ENCODE measurements at regions not wholly inside any gene's neighbourhood (a gene's known extent, or its start where the extent isn't known, plus 50 kb on each side); places are given as distances from the start of the nearest gene placed in this dataset.
"Not testable (repeated sequence)": the region's sequence is repeated elsewhere in the genome, so short reads cannot be mapped to it uniquely, and the experiment has no call there.

- DNase-seq: no peak
Observed at GRCh38 chr4:163077680-163078079, 89.0 kb downstream of the NAF1 start.

- no peak for DNase-seq
Observed at GRCh38 chr4:163072222-163072621, 94.5 kb downstream of the NAF1 start.

GRCh38 chr4:163071308-163071707 lies 95.4 kb downstream of the NAF1 start:
- no peak for DNase-seq

- no peak for DNase-seq
Observed at GRCh38 chr4:163070023-163070422, 96.7 kb downstream of the NAF1 start.

- no peak for DNase-seq
Observed at GRCh38 chr4:163063891-163064290, 102.8 kb downstream of the NAF1 start.

GRCh38 chr4:163048447-163048846 lies 118.2 kb downstream of the NAF1 start:
- DNase-seq: no peak

- DNase-seq: no peak
Observed at GRCh38 chr4:163042306-163042705, 124.4 kb downstream of the NAF1 start.

GRCh38 chr4:163017135-163017534 lies 149.6 kb downstream of the NAF1 start:
- DNase-seq: no peak

GRCh38 chr4:163012816-163013215 lies 153.9 kb downstream of the NAF1 start:
- no peak for DNase-seq

- DNase-seq: no peak
Observed at GRCh38 chr4:163003979-163004378, 162.7 kb downstream of the NAF1 start.

- DNase-seq: no peak
Observed at GRCh38 chr4:162988530-162988929, 178.2 kb downstream of the NAF1 start.

GRCh38 chr4:162985131-162985530 lies 181.6 kb downstream of the NAF1 start:
- no peak for DNase-seq

- DNase-seq: no peak
Observed at GRCh38 chr4:162984621-162985020, 182.1 kb downstream of the NAF1 start.

- no peak for DNase-seq
Observed at GRCh38 chr4:162981823-162982222, 184.9 kb downstream of the NAF1 start.

- no peak for DNase-seq
Observed at GRCh38 chr4:162978398-162978797, 188.3 kb downstream of the NAF1 start.

- no peak for DNase-seq
Observed at GRCh38 chr4:162977788-162978187, 188.9 kb downstream of the NAF1 start.

- no peak for DNase-seq
Observed at GRCh38 chr4:162972661-162973330, 193.9 kb downstream of the NAF1 start.

GRCh38 chr4:162969194-162969593 lies 197.5 kb downstream of the NAF1 start:
- DNase-seq: no peak

- not testable (repeated sequence) for DNase-seq
Observed at GRCh38 chr4:162965978-162966377, 200.7 kb downstream of the NAF1 start.

GRCh38 chr4:162959046-162959445 lies 207.6 kb downstream of the NAF1 start:
- DNase-seq: no peak

GRCh38 chr4:162957521-162958143 lies 209.1 kb downstream of the NAF1 start:
- DNase-seq: no peak

GRCh38 chr4:162954976-162955375 lies 211.7 kb downstream of the NAF1 start:
- no peak for DNase-seq

- no peak for DNase-seq
Observed at GRCh38 chr4:162952232-162952631, 214.5 kb downstream of the NAF1 start.

GRCh38 chr4:162945713-162946112 lies 221.0 kb downstream of the NAF1 start:
- no peak for DNase-seq

- no peak for DNase-seq
Observed at GRCh38 chr4:162943263-162943662, 223.4 kb downstream of the NAF1 start.

All from NCI-H2171 (cell line).